OCI-LY3 (cell line): ENCODE measurements at regions not wholly inside any gene's neighbourhood (a gene's known extent, or its start where the extent isn't known, plus 50 kb on each side); places are given as distances from the start of the nearest gene placed in this dataset.

ENCODE experiments used
- H2AFZ ChIP-seq: fragments of 200-600, 300-600 bp; shearing (Covaris generic); 2 replicates; pipeline ENCODE4 v1.6.0; 2014; ENCODE audit warnings: antibody characterized with exemption, low read depth, low read length
- H3K27ac ChIP-seq: fragments of 200-600, 300-600 bp; sonication (generic); 2 replicates; pipeline ENCODE4 v1.5.1; 2014; ENCODE audit warnings: mild to moderate bottlenecking, low read length, moderate library complexity, mixed read lengths
- H3K27me3 ChIP-seq: fragments of 200-600, 300-600 bp; sonication (generic); 2 replicates; pipeline ENCODE4 v1.6.1; 2014; ENCODE audit warnings: low read depth, low read length, mixed read lengths
- H3K36me3 ChIP-seq: fragments of 200-600, 300-600 bp; sonication (generic); replicated peaks from 2 replicates; pipeline ENCODE3; 2014; ENCODE audit warnings: low read depth, low read length, mixed read lengths
- H3K4me1 ChIP-seq: fragments of 300-600, 200-600 bp; sonication (generic); 2 replicates; pipeline ENCODE4 v1.6.1; 2014; ENCODE audit warnings: low read length, mixed read lengths
- H3K4me2 ChIP-seq: fragments of 200-600, 300-600 bp; sonication (generic); 2 replicates; pipeline ENCODE4 v1.6.1; 2014; ENCODE audit warnings: low read length, mixed read lengths
- H3K4me3 ChIP-seq: fragments of 300-600, 200-600 bp; sonication (generic); 2 replicates; pipeline ENCODE4 v1.5.1; 2014; ENCODE audit warnings: antibody characterized with exemption, mild to moderate bottlenecking, low read length, moderate library complexity
- H3K79me2 ChIP-seq: fragments of 300-600, 200-600 bp; shearing (Covaris generic); 2 replicates; pipeline ENCODE4 v1.6.1; 2014; ENCODE audit warnings: mild to moderate bottlenecking, low read length, mixed read lengths
- H3K9ac ChIP-seq: fragments of 300-600, 200-600 bp; shearing (Covaris generic); 2 replicates; pipeline ENCODE4 v1.6.0; 2014; ENCODE audit warnings: mild to moderate bottlenecking, low read length, moderate library complexity
- H3K9me3 ChIP-seq: fragments of 200-600, 300-600 bp; shearing (Covaris generic); 2 replicates; pipeline ENCODE4 v1.6.1; 2014; ENCODE audit warnings: low read length, mixed read lengths; ENCODE audit not compliant: insufficient read depth
- H4K20me1 ChIP-seq: fragments of 200-600, 300-600 bp; sonication (generic); 2 replicates; pipeline ENCODE4 v1.6.1; 2016; ENCODE audit warnings: low read length, mixed read lengths; ENCODE audit not compliant: insufficient read depth
- EZH2phosphoT487 ChIP-seq: fragments of 200-600 bp; shearing (Covaris generic); IDR thresholded peaks from 2 replicates; pipeline ENCODE4 v1.6.1; 2018; ENCODE audit warnings: antibody characterized with exemption, mixed run types, low read depth
- TF ChIP-seq, protein P1 (sequence below): fragments of 200-600, 300-600 bp; sonication (generic); IDR thresholded peaks from 2 replicates; pipeline ENCODE4 v1.5.1; 2014; ENCODE audit warnings: antibody characterized with exemption, low read length, low read depth

- H3K4me1 ChIP-seq: no peaks in the 10 kb centered on the region
- H3K27ac ChIP-seq: no peak overlapping the region
- H3K4me2 ChIP-seq: no peak overlapping the region
- TF ChIP-seq, protein P1, sequence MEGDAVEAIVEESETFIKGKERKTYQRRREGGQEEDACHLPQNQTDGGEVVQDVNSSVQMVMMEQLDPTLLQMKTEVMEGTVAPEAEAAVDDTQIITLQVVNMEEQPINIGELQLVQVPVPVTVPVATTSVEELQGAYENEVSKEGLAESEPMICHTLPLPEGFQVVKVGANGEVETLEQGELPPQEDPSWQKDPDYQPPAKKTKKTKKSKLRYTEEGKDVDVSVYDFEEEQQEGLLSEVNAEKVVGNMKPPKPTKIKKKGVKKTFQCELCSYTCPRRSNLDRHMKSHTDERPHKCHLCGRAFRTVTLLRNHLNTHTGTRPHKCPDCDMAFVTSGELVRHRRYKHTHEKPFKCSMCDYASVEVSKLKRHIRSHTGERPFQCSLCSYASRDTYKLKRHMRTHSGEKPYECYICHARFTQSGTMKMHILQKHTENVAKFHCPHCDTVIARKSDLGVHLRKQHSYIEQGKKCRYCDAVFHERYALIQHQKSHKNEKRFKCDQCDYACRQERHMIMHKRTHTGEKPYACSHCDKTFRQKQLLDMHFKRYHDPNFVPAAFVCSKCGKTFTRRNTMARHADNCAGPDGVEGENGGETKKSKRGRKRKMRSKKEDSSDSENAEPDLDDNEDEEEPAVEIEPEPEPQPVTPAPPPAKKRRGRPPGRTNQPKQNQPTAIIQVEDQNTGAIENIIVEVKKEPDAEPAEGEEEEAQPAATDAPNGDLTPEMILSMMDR: no peak
- no peak for TF ChIP-seq EZH2phosphoT487
- no peaks in the 10 kb centered on the region for H3K9me3 ChIP-seq
- no peaks in the 10 kb centered on the region for H4K20me1 ChIP-seq
- peaks cover 3% of the 10 kb centered on the region; the same call in 1 of the 2 replicates for H3K27me3 ChIP-seq
- H3K4me3 ChIP-seq: no peak overlapping the region
- no peaks in the 10 kb centered on the region for H3K79me2 ChIP-seq
- H2AFZ ChIP-seq: no peak overlapping the region
- H3K36me3 ChIP-seq: no peaks in the 10 kb centered on the region
- H3K9ac ChIP-seq: no peak overlapping the region
These were observed 267.3 kb upstream of the GATB start for GRCh38 chr4:152028131-152028530.

DNA sequence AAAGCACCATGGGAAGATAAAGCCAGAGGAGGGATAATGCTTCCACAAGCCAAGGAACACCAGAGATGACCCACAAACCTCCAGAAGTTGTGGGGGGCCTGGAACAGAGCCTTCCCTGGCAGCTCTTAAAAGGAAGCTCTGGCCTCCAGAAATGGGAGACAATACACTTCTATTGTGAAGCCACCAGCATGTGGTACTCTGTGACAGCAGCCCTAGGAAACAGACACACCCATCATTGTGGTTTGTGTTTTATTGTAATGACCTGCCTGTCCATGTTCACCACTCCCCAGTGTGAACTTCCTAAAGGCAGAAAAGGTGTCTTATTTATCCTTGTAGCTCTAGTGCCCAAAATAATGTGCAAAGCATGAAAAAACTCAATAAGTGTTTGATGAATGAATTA is 264.1 kb upstream of the GATB start:
- Histone ChIP-seq H3K9me3 (no peaks in the 10 kb centered on the region), H3K36me3 (no peaks in the 10 kb centered on the region), H3K27me3 (peaks cover 3% of the 10 kb centered on the region; the same call in 1 of the 2 replicates), H3K79me2 (no peaks in the 10 kb centered on the region), H4K20me1 (no peaks in the 10 kb centered on the region), H3K27ac (no peak overlapping the region), H3K4me2 (no peak overlapping the region), H2AFZ (no peak overlapping the region), H3K4me1 (no peaks in the 10 kb centered on the region), H3K4me3 (no peak overlapping the region), H3K9ac (no peak overlapping the region)
- TF ChIP-seq, protein P1: no peak

- Histone ChIP-seq H3K4me2 (no peak overlapping the region), H3K9ac (no peak overlapping the region)
These were observed 262.9 kb upstream of the GATB start for GRCh38 chr4:152023674-152024073.

GRCh38 chr4:152022543-152022942 is 261.7 kb upstream of the GATB start:
- H3K27ac ChIP-seq: no peak overlapping the region
- no peak overlapping the region for H3K4me2 ChIP-seq
- H3K9me3 ChIP-seq: no peaks in the 10 kb centered on the region
- no peak overlapping the region for H3K4me3 ChIP-seq
- H3K79me2 ChIP-seq: no peaks in the 10 kb centered on the region
- no peak for TF ChIP-seq EZH2phosphoT487
- TF ChIP-seq, protein P1: no peak
- H3K27me3 ChIP-seq: no peaks in the 10 kb centered on the region
- H3K4me1 ChIP-seq: peaks cover 4% of the 10 kb centered on the region; the same call in 1 of the 2 replicates
- H3K36me3 ChIP-seq: no peaks in the 10 kb centered on the region
- no peak overlapping the region for H3K9ac ChIP-seq
- no peak overlapping the region for H2AFZ ChIP-seq
- no peaks in the 10 kb centered on the region for H4K20me1 ChIP-seq

More at GRCh38 chr4:152023674-152024073, 262.9 kb upstream of the GATB start:
- Histone ChIP-seq H3K36me3 (no peaks in the 10 kb centered on the region), H2AFZ (no peak overlapping the region), H3K27ac (no peak overlapping the region), H3K4me1 (no peaks in the 10 kb centered on the region), H4K20me1 (no peaks in the 10 kb centered on the region), H3K79me2 (no peaks in the 10 kb centered on the region), H3K4me3 (no peak overlapping the region), H3K9me3 (no peaks in the 10 kb centered on the region), H3K27me3 (peaks cover 3% of the 10 kb centered on the region; the same call in 1 of the 2 replicates)
- TF ChIP-seq EZH2phosphoT487: no peak
- TF ChIP-seq, protein P1: no peak
